ENCODE measurements at regions not wholly inside any gene's neighbourhood (a gene's known extent, or its start where the extent isn't known, plus 50 kb on each side); places are given as distances from the start of the nearest gene placed in this dataset.

- TF ChIP-seq, protein P1, sequence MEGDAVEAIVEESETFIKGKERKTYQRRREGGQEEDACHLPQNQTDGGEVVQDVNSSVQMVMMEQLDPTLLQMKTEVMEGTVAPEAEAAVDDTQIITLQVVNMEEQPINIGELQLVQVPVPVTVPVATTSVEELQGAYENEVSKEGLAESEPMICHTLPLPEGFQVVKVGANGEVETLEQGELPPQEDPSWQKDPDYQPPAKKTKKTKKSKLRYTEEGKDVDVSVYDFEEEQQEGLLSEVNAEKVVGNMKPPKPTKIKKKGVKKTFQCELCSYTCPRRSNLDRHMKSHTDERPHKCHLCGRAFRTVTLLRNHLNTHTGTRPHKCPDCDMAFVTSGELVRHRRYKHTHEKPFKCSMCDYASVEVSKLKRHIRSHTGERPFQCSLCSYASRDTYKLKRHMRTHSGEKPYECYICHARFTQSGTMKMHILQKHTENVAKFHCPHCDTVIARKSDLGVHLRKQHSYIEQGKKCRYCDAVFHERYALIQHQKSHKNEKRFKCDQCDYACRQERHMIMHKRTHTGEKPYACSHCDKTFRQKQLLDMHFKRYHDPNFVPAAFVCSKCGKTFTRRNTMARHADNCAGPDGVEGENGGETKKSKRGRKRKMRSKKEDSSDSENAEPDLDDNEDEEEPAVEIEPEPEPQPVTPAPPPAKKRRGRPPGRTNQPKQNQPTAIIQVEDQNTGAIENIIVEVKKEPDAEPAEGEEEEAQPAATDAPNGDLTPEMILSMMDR (conservative IDR thresholded peaks at IDR 0.05; ENCODE audit: low read length), result no peak
- TF ChIP-seq EZH2phosphoT487 (IDR thresholded peaks at IDR 0.05; ENCODE audit: borderline replicate concordance), result no peak
Observed at GRCh38 chr7:120114626-120115025, 158.3 kb upstream of the KCND2 start.

Data from Loucy (cell line).